ENCODE measurements at regions not wholly inside any gene's neighbourhood (a gene's known extent, or its start where the extent isn't known, plus 50 kb on each side); places are given as distances from the start of the nearest gene placed in this dataset.
A peak's percentile ranks its signal among the peaks of the same experiment; 100 is the strongest.
"Not testable (repeated sequence)": the region's sequence is repeated elsewhere in the genome, so short reads cannot be mapped to it uniquely, and the experiment has no call there.

GRCh38 chr1:82373710-82374109, 573.0 kb downstream of the ADGRL2 start:
- H3K9me3 ChIP-seq (replicated peaks in 1 of 11), result peaks cover 0 to 5% (median 0%) of the 10 kb centered on the region in 11 experiments; a peak in 3 of 22 replicates
- no peak overlapping the region for H3K4me3 ChIP-seq

GRCh38 chr1:82371844-82372498, 571.2 kb downstream of the ADGRL2 start:
- peaks cover 0 to 11% (median 5%) of the 10 kb centered on the region in 10 experiments; a peak in 6 of 20 replicates for H3K4me1 ChIP-seq
- peak overlapping the region in 3 of 11 experiments; percentile 0 to 38 (median 13); a peak in 5 of 22 replicates for H3K4me2 ChIP-seq
- no peaks in the 10 kb centered on the region for H3K36me3 ChIP-seq
- peaks cover 0 to 11% (median 0%) of the 10 kb centered on the region in 11 experiments; a peak in 4 of 22 replicates for H3K9me3 ChIP-seq (replicated peaks in 1 of 11)
- no peaks in the 10 kb centered on the region for H3K27me3 ChIP-seq
- H4K20me1 ChIP-seq, result no peaks in the 10 kb centered on the region
- H3K9ac ChIP-seq, result no peak overlapping the region
- no peak for TF ChIP-seq Cebpa-rat (IDR thresholded peaks at IDR 0.05)
- H3K4me3 ChIP-seq, result no peak overlapping the region
- H3K27ac ChIP-seq, result no peak overlapping the region

More at GRCh38 chr1:82373710-82374109, 573.0 kb downstream of the ADGRL2 start:
- H3K9ac ChIP-seq, result no peak overlapping the region
- H3K36me3 ChIP-seq, result no peaks in the 10 kb centered on the region
- no peaks in the 10 kb centered on the region for H3K27me3 ChIP-seq
- no peaks in the 10 kb centered on the region for H4K20me1 ChIP-seq
- H3K4me1 ChIP-seq, result peaks cover 0 to 11% (median 5%) of the 10 kb centered on the region in 10 experiments; a peak in 6 of 20 replicates
- peak in 2 of 11 experiments; percentile 39 to 69; a peak in 4 of 22 replicates for TF ChIP-seq Cebpa-rat (IDR thresholded peaks at IDR 0.05)
- H3K27ac ChIP-seq, result no peak overlapping the region
- no peak overlapping the region for H3K4me2 ChIP-seq

GRCh38 chr1:82367456-82367855, 566.7 kb downstream of the ADGRL2 start:
- Histone ChIP-seq H3K27ac (no peak overlapping the region), H3K36me3 (no peaks in the 10 kb centered on the region), H4K20me1 (no peaks in the 10 kb centered on the region), H3K9me3 (replicated peaks in 1 of 11) (peaks cover 0 to 6% (median 0%) of the 10 kb centered on the region in 11 experiments; a peak in 2 of 22 replicates), H3K4me2 (no peak overlapping the region), H3K27me3 (no peaks in the 10 kb centered on the region), H3K4me3 (no peak overlapping the region), H3K9ac (no peak overlapping the region), H3K4me1 (peaks cover 0 to 9% (median 4%) of the 10 kb centered on the region in 10 experiments; a peak in 7 of 20 replicates)
- no peak for TF ChIP-seq Cebpa-rat (IDR thresholded peaks at IDR 0.05)

- no peak for TF ChIP-seq Cebpa-rat (IDR thresholded peaks at IDR 0.05)
- H3K36me3 ChIP-seq, result no peaks in the 10 kb centered on the region
- no peak overlapping the region for H3K4me3 ChIP-seq
- H3K9ac ChIP-seq, result no peak overlapping the region
- peaks cover 0 to 6% (median 0%) of the 10 kb centered on the region in 11 experiments; a peak in 2 of 22 replicates for H3K9me3 ChIP-seq (replicated peaks in 1 of 11)
- peaks cover 0 to 12% (median 6%) of the 10 kb centered on the region in 10 experiments; a peak in 8 of 20 replicates for H3K4me1 ChIP-seq
- no peaks in the 10 kb centered on the region for H4K20me1 ChIP-seq
- no peak overlapping the region for H3K4me2 ChIP-seq
- no peaks in the 10 kb centered on the region for H3K27me3 ChIP-seq
- no peak overlapping the region for H3K27ac ChIP-seq
Observed at GRCh38 chr1:82366689-82367088, 566.0 kb downstream of the ADGRL2 start.

GRCh38 chr1:82359541-82359940, 558.8 kb downstream of the ADGRL2 start:
- H3K27ac ChIP-seq, H3K4me2 ChIP-seq, H3K36me3 ChIP-seq, H3K27me3 ChIP-seq, H3K9ac ChIP-seq, H4K20me1 ChIP-seq, H3K4me3 ChIP-seq: not testable (repeated sequence)
- Histone ChIP-seq H3K4me1 (peaks cover 0 to 16% (median 8%) of the 10 kb centered on the region in 10 experiments; a peak in 7 of 20 replicates), H3K9me3 (replicated peaks in 1 of 11) (peaks cover 0 to 11% (median 5%) of the 10 kb centered on the region in 11 experiments; a peak in 3 of 22 replicates)

GRCh38 chr1:82358706-82359105, 558.0 kb downstream of the ADGRL2 start:
- Histone ChIP-seq H3K9me3 (replicated peaks in 1 of 11) (peaks cover 0 to 11% (median 5%) of the 10 kb centered on the region in 11 experiments; a peak in 3 of 22 replicates), H3K4me1 (peaks cover 0 to 16% (median 8%) of the 10 kb centered on the region in 10 experiments; a peak in 7 of 20 replicates)
- not testable (repeated sequence) for H3K36me3 ChIP-seq, H4K20me1 ChIP-seq, H3K4me2 ChIP-seq, H3K9ac ChIP-seq, H3K27me3 ChIP-seq, H3K27ac ChIP-seq, H3K4me3 ChIP-seq

GRCh38 chr1:82354546-82354945, 553.8 kb downstream of the ADGRL2 start:
- H3K9ac ChIP-seq, H4K20me1 ChIP-seq, H3K27me3 ChIP-seq, H3K4me2 ChIP-seq, H3K4me1 ChIP-seq, H3K4me3 ChIP-seq, H3K36me3 ChIP-seq, H3K27ac ChIP-seq: not testable (repeated sequence)
- peaks cover 9 to 25% (median 13%) of the 10 kb centered on the region in 11 experiments; a peak in 16 of 22 replicates for H3K9me3 ChIP-seq (replicated peaks in 1 of 11)

- Histone ChIP-seq H3K36me3 (no peaks in the 10 kb centered on the region), H3K4me3 (no peak overlapping the region), H4K20me1 (no peaks in the 10 kb centered on the region), H3K4me1 (no peaks in the 10 kb centered on the region), H3K4me2 (no peak overlapping the region), H3K9ac (no peak overlapping the region), H3K9me3 (replicated peaks in 1 of 11) (peaks cover 12 to 29% (median 15%) of the 10 kb centered on the region in 11 experiments; a peak in 16 of 22 replicates), H3K27me3 (no peaks in the 10 kb centered on the region), H3K27ac (no peak overlapping the region)
- TF ChIP-seq Cebpa-rat (IDR thresholded peaks at IDR 0.05), result no peak
Observed at GRCh38 chr1:82348487-82348886, 547.8 kb downstream of the ADGRL2 start.

GRCh38 chr1:82346141-82346540, 545.4 kb downstream of the ADGRL2 start:
- Histone ChIP-seq H3K27ac (no peak overlapping the region), H3K27me3 (no peaks in the 10 kb centered on the region), H3K4me1 (no peaks in the 10 kb centered on the region), H3K9me3 (replicated peaks in 1 of 11) (peaks cover 12 to 27% (median 15%) of the 10 kb centered on the region in 11 experiments; a peak in 16 of 22 replicates), H3K36me3 (no peaks in the 10 kb centered on the region), H3K4me3 (no peak overlapping the region), H4K20me1 (no peaks in the 10 kb centered on the region), H3K4me2 (no peak overlapping the region), H3K9ac (no peak overlapping the region)
- TF ChIP-seq Cebpa-rat (IDR thresholded peaks at IDR 0.05), result no peak

- Histone ChIP-seq H3K9me3 (replicated peaks in 1 of 11) (0 out of 22 replicates have a peak, but pooled peaks cover 0 to 2% (median 0%) of the 10 kb centered on the region in 11 experiments), H3K9ac (no peak overlapping the region), H3K27me3 (no peaks in the 10 kb centered on the region), H3K36me3 (no peaks in the 10 kb centered on the region), H3K4me1 (peaks cover 0 to 6% (median 0%) of the 10 kb centered on the region in 10 experiments; a peak in 2 of 20 replicates), H3K4me2 (no peak overlapping the region), H3K27ac (no peak overlapping the region), H3K4me3 (no peak overlapping the region), H4K20me1 (no peaks in the 10 kb centered on the region)
- no peak for TF ChIP-seq Cebpa-rat (IDR thresholded peaks at IDR 0.05)
Observed at GRCh38 chr1:82343381-82343780, 542.6 kb downstream of the ADGRL2 start.
